Upper lobe of left lung (tissue), 4 donors: ENCODE measurements at regions not wholly inside any gene's neighbourhood (a gene's known extent, or its start where the extent isn't known, plus 50 kb on each side); places are given as distances from the start of the nearest gene placed in this dataset.

Experiments used
- EP300 ChIP-seq, 4 donors: sonication (generic); formaldehyde crosslinking; IDR thresholded peaks; one replicate each; pipeline ENCODE4 v1.5.1; 2017; ENCODE audit warnings: antibody characterized with exemption in 4 of 4, control low read depth in 2 of 4
- TF ChIP-seq, protein P1 (sequence below), 6 experiments: fragments of 450-650 bp in 4 of 6; fragments of 200-600 bp in 2 of 6; sonication (generic) in 2 of 6; IDR thresholded peaks; one replicate each; pipeline ENCODE4 v1.5.1; 2016 to 2019; ENCODE audit warnings: antibody characterized with exemption in 6 of 6

DNA sequence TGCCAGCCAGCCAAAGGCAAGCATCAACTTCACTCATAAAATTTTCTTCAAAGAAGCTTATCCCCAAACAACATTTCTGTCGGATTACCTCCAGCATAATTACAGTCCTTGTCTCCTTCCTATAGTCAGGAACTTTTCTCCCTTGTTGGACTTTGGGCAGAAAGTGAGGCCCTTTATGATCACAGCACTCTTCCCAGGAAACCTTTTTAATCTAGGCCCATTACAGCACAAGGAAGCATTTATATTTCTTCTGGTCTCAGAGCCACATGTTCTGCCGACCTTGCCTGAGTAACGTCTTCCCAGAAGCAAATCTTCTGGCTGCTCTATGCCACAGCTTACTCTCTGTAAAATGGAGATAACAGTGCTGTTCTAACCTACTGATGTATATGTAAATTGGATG is 437.2 kb upstream of the SLC35B3 start:
- TF ChIP-seq, protein P1, sequence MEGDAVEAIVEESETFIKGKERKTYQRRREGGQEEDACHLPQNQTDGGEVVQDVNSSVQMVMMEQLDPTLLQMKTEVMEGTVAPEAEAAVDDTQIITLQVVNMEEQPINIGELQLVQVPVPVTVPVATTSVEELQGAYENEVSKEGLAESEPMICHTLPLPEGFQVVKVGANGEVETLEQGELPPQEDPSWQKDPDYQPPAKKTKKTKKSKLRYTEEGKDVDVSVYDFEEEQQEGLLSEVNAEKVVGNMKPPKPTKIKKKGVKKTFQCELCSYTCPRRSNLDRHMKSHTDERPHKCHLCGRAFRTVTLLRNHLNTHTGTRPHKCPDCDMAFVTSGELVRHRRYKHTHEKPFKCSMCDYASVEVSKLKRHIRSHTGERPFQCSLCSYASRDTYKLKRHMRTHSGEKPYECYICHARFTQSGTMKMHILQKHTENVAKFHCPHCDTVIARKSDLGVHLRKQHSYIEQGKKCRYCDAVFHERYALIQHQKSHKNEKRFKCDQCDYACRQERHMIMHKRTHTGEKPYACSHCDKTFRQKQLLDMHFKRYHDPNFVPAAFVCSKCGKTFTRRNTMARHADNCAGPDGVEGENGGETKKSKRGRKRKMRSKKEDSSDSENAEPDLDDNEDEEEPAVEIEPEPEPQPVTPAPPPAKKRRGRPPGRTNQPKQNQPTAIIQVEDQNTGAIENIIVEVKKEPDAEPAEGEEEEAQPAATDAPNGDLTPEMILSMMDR (IDR thresholded peaks at IDR 0.05): no peak
- no peak for TF ChIP-seq EP300 (IDR thresholded peaks at IDR 0.05)
